SK-N-SH (cell line): ENCODE measurements at regions not wholly inside any gene's neighbourhood (a gene's known extent, or its start where the extent isn't known, plus 50 kb on each side); places are given as distances from the start of the nearest gene placed in this dataset.
A peak's percentile ranks its signal among the peaks of the same experiment; 100 is the strongest.

Experiments
- CTCF ChIA-PET: fragments of 300-600, 350-600 bp; formaldehyde crosslinking; extraction: SDS; loops from one replicate; lab custom pipeline; 2021; lab: Yijun Ruan, JAX
- POLR2A ChIA-PET: fragments of 350-600 bp; sonication (Branson Sonifier 250); formaldehyde crosslinking; extraction: SDS; loops from one replicate; lab custom pipeline; 2020; ENCODE audit warnings: antibody characterized with exemption, inconsistent platforms; lab: Yijun Ruan, JAX
- DNase-seq: peaks from one replicate; pipeline ENCODE4 v3.0.0; 2012
- H2AFZ ChIP-seq: fragments of 200-600 bp; sonication (generic); 2 replicates; pipeline ENCODE4 v1.8.1; 2016; ENCODE audit warnings: antibody characterized with exemption, mild to moderate bottlenecking, low read depth
- H3F3A ChIP-seq: fragments of 200-600 bp; sonication (generic); replicated peaks from 2 replicates; pipeline ENCODE3; 2016; ENCODE audit warnings: antibody characterized with exemption, mild to moderate bottlenecking; ENCODE audit not compliant: insufficient read depth
- H3K27ac ChIP-seq, 2 experiments: fragments of 200-500 bp in 1 of 2; fragments of 200-600 bp in 1 of 2; sonication (Bioruptor generic) in 1 of 2; sonication (generic), shearing (Covaris generic) in 1 of 2; 2 replicates each; pipeline versions ENCODE4 v1.5.1 to v1.6.1; 2014 to 2016; ENCODE audit warnings: low read depth in 2 of 2, inconsistent platforms in 1 of 2, low read length in 1 of 2, mild to moderate bottlenecking in 1 of 2, mixed read lengths in 1 of 2
- H3K27me3 ChIP-seq: fragments of 200-600 bp; sonication (generic), shearing (Covaris generic); 2 replicates; pipeline ENCODE4 v1.6.1; 2016; ENCODE audit warnings: mixed run types; ENCODE audit not compliant: insufficient read depth
- H3K36me3 ChIP-seq, 2 experiments: fragments of 200-500 bp in 1 of 2; fragments of 200-600 bp in 1 of 2; sonication (Bioruptor generic) in 1 of 2; sonication (generic) in 1 of 2; replicated peaks in 1 of 2; 2 replicates each; pipeline versions ENCODE3 to v1.5.1; 2014 to 2016; ENCODE audit warnings: low read length in 1 of 2, mild to moderate bottlenecking in 1 of 2; ENCODE audit not compliant: insufficient read depth in 2 of 2, control insufficient read depth in 1 of 2
- H3K4me1 ChIP-seq, 2 experiments: fragments of 200-500 bp in 1 of 2; fragments of 200-600 bp in 1 of 2; sonication (Bioruptor generic) in 1 of 2; sonication (generic), shearing (Covaris generic) in 1 of 2; 2 replicates each; pipeline versions ENCODE4 v1.5.1 to v1.6.1; 2014 to 2016; ENCODE audit warnings: low read depth in 1 of 2, low read length in 1 of 2, mixed run types in 1 of 2; ENCODE audit not compliant: insufficient read depth in 2 of 2, control insufficient read depth in 1 of 2
- H3K4me2 ChIP-seq: fragments of 200-600 bp; sonication (generic), shearing (Covaris generic); 2 replicates; pipeline ENCODE4 v1.6.1; 2017; ENCODE audit warnings: mixed run types
- H3K4me3 ChIP-seq, 2 experiments: fragments of 200-500 bp in 1 of 2; fragments of 200-600 bp in 1 of 2; sonication (Bioruptor generic) in 1 of 2; sonication (generic), shearing (Covaris generic) in 1 of 2; 2 replicates each; pipeline versions ENCODE4 v1.5.1 to v1.8.1; 2014 to 2016; ENCODE audit warnings: low read depth in 2 of 2, inconsistent platforms in 1 of 2, low read length in 1 of 2, mild to moderate bottlenecking in 1 of 2, mixed read lengths in 1 of 2, moderate library complexity in 1 of 2
- H3K79me2 ChIP-seq: fragments of 200-600 bp; sonication (generic); 2 replicates; pipeline ENCODE4 v1.8.1; 2017; ENCODE audit warnings: mild to moderate bottlenecking; ENCODE audit not compliant: insufficient read depth
- H3K9ac ChIP-seq: fragments of 200-600 bp; sonication (generic); 2 replicates; pipeline ENCODE4 v1.6.1; 2017; ENCODE audit warnings: mixed run types
- H3K9me2 ChIP-seq: fragments of 200-600 bp; sonication (generic); 2 replicates; pipeline ENCODE4 v1.6.1; 2017; ENCODE audit warnings: mixed run types
- H3K9me3 ChIP-seq: fragments of 200-600 bp; sonication (generic); 2 replicates; pipeline ENCODE4 v1.6.1; 2017; ENCODE audit warnings: mixed run types, mild to moderate bottlenecking, moderate library complexity
- H4K20me1 ChIP-seq: fragments of 200-600 bp; sonication (generic); 2 replicates; pipeline ENCODE4 v1.6.1; 2017; ENCODE audit warnings: mild to moderate bottlenecking, mixed run types; ENCODE audit not compliant: insufficient read depth
- EP300 ChIP-seq, 2 experiments: IDR thresholded peaks; 2 replicates each; pipeline versions ENCODE4 v1.4.0 to v1.6.1; 2012; ENCODE audit warnings: borderline replicate concordance in 1 of 2, low read depth in 1 of 2, low read length in 1 of 2
- EZH2phosphoT487 ChIP-seq: fragments of 200-600 bp; sonication (generic); IDR thresholded peaks from 2 replicates; pipeline ENCODE4 v1.6.1; 2017; ENCODE audit warnings: low read depth, mixed run types, mild to moderate bottlenecking, antibody characterized with exemption, moderate library complexity, borderline replicate concordance
- JUND ChIP-seq: IDR thresholded peaks from 2 replicates; pipeline ENCODE4 v1.4.0; 2012
- MAX ChIP-seq: IDR thresholded peaks from 2 replicates; pipeline ENCODE4 v1.4.0; 2012; ENCODE audit warnings: low read depth
- MXI1 ChIP-seq: IDR thresholded peaks from 2 replicates; pipeline ENCODE4 v1.6.1; 2012; ENCODE audit warnings: mild to moderate bottlenecking, low read depth, low read length, improper control_type of control experiment
- NRF1 ChIP-seq: IDR thresholded peaks from 2 replicates; pipeline ENCODE4 v1.6.1; 2012; ENCODE audit warnings: low read depth, mild to moderate bottlenecking, low read length
- RAD21 ChIP-seq: IDR thresholded peaks from 2 replicates; pipeline ENCODE4 v1.6.1; 2012; ENCODE audit warnings: mild to moderate bottlenecking, low read length
- RFX5 ChIP-seq: IDR thresholded peaks from 2 replicates; pipeline ENCODE4 v1.6.1; 2012; ENCODE audit warnings: mild to moderate bottlenecking, improper control_type of control experiment, low read length
- SIN3A ChIP-seq: IDR thresholded peaks from 2 replicates; pipeline ENCODE4 v1.6.1; 2012; ENCODE audit warnings: low read depth, mild to moderate bottlenecking, low read length, moderate library complexity, borderline replicate concordance
- WGBS: methylation state at CpG from one replicate; pipeline ENCODE4 v1.1.6; 2017; ENCODE audit warnings: low lambda C conversion rate; 5-methylcytosine and 5-hydroxymethylcytosine counted together
- TF ChIP-seq, protein P1 (sequence below): fragments of 150-350 bp; IDR thresholded peaks from 2 replicates; pipeline ENCODE4 v1.6.1; 2017; ENCODE audit warnings: antibody characterized with exemption, low read length, low read depth, borderline replicate concordance
- TF ChIP-seq, protein P2 (sequence below): IDR thresholded peaks from 2 replicates; pipeline ENCODE4; 2012

- H3K4me1 ChIP-seq: peaks cover 0 to 22% of the 10 kb centered on the region in 2 experiments; a peak in 3 of 4 replicates
- no peaks in the 10 kb centered on the region for H3K9me3 ChIP-seq
- POLR2A ChIA-PET: no interaction called here
- H3K9me2 ChIP-seq: no peaks in the 10 kb centered on the region
- no peaks in the 10 kb centered on the region for H3K36me3 ChIP-seq
- CTCF ChIA-PET: no interaction called here
- no peak overlapping the region for H3K9ac ChIP-seq
- WGBS: 56% methylated on average over 3 of the region's 3 CpGs
- peak overlapping the region in 1 of 2 experiments; percentile 97; a peak in 2 of 4 replicates for H3K27ac ChIP-seq
- no peaks in the 10 kb centered on the region for H3K27me3 ChIP-seq
- no peaks in the 10 kb centered on the region for H3K79me2 ChIP-seq
- H4K20me1 ChIP-seq: no peaks in the 10 kb centered on the region
- no peak overlapping the region for H3K4me2 ChIP-seq
- peak; percentile 69 for TF ChIP-seq RFX5
- TF ChIP-seq SIN3A: no peak
- peak; percentile 22; the same call in 1 of the 2 replicates for TF ChIP-seq RAD21
- no peak overlapping the region for H2AFZ ChIP-seq
- no peak for DNase-seq
- H3K4me3 ChIP-seq: no peak overlapping the region
- peaks cover 1% of the 10 kb centered on the region for H3F3A ChIP-seq
These were observed 334.0 kb upstream of the KCNMB2 start for GRCh38 chr3:178202194-178202593.

DNA sequence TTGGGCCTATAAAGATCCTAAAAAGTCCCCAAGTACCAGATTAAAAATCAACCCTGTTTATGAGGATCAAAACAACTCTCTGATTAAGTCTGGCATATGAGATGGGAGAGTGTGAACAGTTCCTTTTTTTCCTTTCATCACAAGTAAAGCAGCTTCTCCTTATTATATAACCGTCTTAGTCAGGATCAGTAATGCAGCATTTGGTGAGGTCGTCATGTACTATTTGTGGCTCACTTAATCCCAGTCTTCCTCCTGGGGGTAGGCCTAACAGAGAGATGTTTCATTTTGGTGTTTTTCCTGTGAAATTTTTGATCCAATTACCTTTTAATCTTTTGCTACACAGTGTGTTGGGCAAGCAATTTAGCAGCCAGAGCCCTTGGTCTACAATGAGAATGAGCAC, 333.1 kb upstream of the KCNMB2 start:
- Histone ChIP-seq H3K4me3 (no peak overlapping the region), H3K4me1 (peaks cover 0 to 22% of the 10 kb centered on the region in 2 experiments; a peak in 3 of 4 replicates), H3K9me3 (no peaks in the 10 kb centered on the region), H3K36me3 (no peaks in the 10 kb centered on the region), H3K4me2 (no peak overlapping the region), H3K27me3 (no peaks in the 10 kb centered on the region), H3K9me2 (no peaks in the 10 kb centered on the region), H3K9ac (no peak overlapping the region), H2AFZ (peak overlapping the region; percentile 54; the same call in 1 of the 2 replicates), H3K27ac (peak overlapping the region in 1 of 2 experiments; percentile 97; a peak in 2 of 4 replicates), H3K79me2 (no peaks in the 10 kb centered on the region), H3F3A (no peaks in the 10 kb centered on the region), H4K20me1 (no peaks in the 10 kb centered on the region)
- ChIA-PET CTCF (interaction anchor here (0.5 kb wide), 1 partner anchor 133 kb away, joined by 3 read pairs; no protein-coding TSS in a partner anchor), POLR2A (no interaction called here)
- no peak for DNase-seq
- WGBS: 71% methylated on average over 2 of the region's 2 CpGs
- TF ChIP-seq MAX (no peak), EZH2phosphoT487 (no peak), NRF1 (no peak), RAD21 (no peak), JUND (no peak), EP300 (IDR thresholded peaks at IDR 0.05; ENCODE audit: borderline replicate concordance in 1 of 2, low read depth in 1 of 2, low read length in 1 of 2) (no peak), MXI1 (no peak)
- TF ChIP-seq, protein P1, sequence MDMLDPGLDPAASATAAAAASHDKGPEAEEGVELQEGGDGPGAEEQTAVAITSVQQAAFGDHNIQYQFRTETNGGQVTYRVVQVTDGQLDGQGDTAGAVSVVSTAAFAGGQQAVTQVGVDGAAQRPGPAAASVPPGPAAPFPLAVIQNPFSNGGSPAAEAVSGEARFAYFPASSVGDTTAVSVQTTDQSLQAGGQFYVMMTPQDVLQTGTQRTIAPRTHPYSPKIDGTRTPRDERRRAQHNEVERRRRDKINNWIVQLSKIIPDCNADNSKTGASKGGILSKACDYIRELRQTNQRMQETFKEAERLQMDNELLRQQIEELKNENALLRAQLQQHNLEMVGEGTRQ: no peak
- TF ChIP-seq, protein P2, sequence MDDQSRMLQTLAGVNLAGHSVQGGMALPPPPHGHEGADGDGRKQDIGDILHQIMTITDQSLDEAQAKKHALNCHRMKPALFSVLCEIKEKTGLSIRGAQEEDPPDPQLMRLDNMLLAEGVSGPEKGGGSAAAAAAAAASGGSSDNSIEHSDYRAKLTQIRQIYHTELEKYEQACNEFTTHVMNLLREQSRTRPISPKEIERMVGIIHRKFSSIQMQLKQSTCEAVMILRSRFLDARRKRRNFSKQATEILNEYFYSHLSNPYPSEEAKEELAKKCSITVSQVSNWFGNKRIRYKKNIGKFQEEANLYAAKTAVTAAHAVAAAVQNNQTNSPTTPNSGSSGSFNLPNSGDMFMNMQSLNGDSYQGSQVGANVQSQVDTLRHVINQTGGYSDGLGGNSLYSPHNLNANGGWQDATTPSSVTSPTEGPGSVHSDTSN: no peak
